GM23338 (cell line): ENCODE measurements at regions not wholly inside any gene's neighbourhood (a gene's known extent, or its start where the extent isn't known, plus 50 kb on each side); places are given as distances from the start of the nearest gene placed in this dataset.

Experiments
- ATAC-seq: fragments of 200-7000 bp; cut with Tn5 transposase; 3 replicates; pipeline ENCODE4 v1.9.1; 2020
- DNase-seq: peaks from one replicate; pipeline ENCODE4 v3.0.0-alpha.2; 2015; ENCODE audit warnings: low spot score
- H2AFZ ChIP-seq: fragments of 200-600 bp; sonication (generic); 2 replicates; pipeline ENCODE4 v1.8.0; 2016; ENCODE audit warnings: antibody characterized with exemption, mild to moderate bottlenecking, moderate library complexity
- H3F3A ChIP-seq: fragments of 200-600 bp; sonication (generic); replicated peaks from 2 replicates; pipeline ENCODE4 v1.8.0; 2017; ENCODE audit warnings: antibody characterized with exemption, mixed run types, low read depth
- H3K27ac ChIP-seq: fragments of 200-600 bp; sonication (generic); 2 replicates; pipeline ENCODE4 v1.6.1; 2016; ENCODE audit warnings: low read depth
- H3K27me3 ChIP-seq: fragments of 200-600 bp; sonication (generic); 2 replicates; pipeline ENCODE4 v1.8.0; 2016; ENCODE audit warnings: mild to moderate bottlenecking, mixed run types, moderate library complexity; ENCODE audit not compliant: insufficient read depth
- H3K36me3 ChIP-seq: fragments of 200-600 bp; sonication (generic); 2 replicates; pipeline ENCODE4 v1.8.0; 2016; ENCODE audit warnings: mild to moderate bottlenecking; ENCODE audit not compliant: insufficient read depth
- H3K4me1 ChIP-seq: fragments of 200-600 bp; sonication (generic); 2 replicates; pipeline ENCODE4 v1.8.0; 2016; ENCODE audit warnings: mild to moderate bottlenecking, moderate library complexity; ENCODE audit not compliant: insufficient read depth
- H3K4me2 ChIP-seq: fragments of 200-600 bp; sonication (generic); 2 replicates; pipeline ENCODE4 v1.7.1; 2017; ENCODE audit warnings: mixed run types
- H3K4me3 ChIP-seq: fragments of 200-600 bp; sonication (generic); 2 replicates; pipeline ENCODE4 v1.6.1; 2016; ENCODE audit warnings: mixed run types
- H3K79me2 ChIP-seq: fragments of 200-600 bp; sonication (generic); replicated peaks from 2 replicates; pipeline ENCODE4 v1.8.0; 2017; ENCODE audit warnings: mild to moderate bottlenecking; ENCODE audit not compliant: insufficient read depth
- H3K9me2 ChIP-seq: fragments of 200-600 bp; sonication (generic); 2 replicates; pipeline ENCODE4 v1.8.0; 2017; ENCODE audit not compliant: insufficient read depth
- H4K20me1 ChIP-seq: fragments of 200-600 bp; sonication (generic); replicated peaks from 2 replicates; pipeline ENCODE4 v1.8.0; 2017; ENCODE audit warnings: mild to moderate bottlenecking; ENCODE audit not compliant: insufficient read depth
- H3K27ac Mint-ChIP-seq: 2 replicates; pipeline ENCODE4 v1.8.0; 2020; ENCODE audit warnings: inconsistent platforms, mild to moderate bottlenecking, moderate library complexity, mixed read lengths
- H3K27me3 Mint-ChIP-seq: 3 replicates; pipeline ENCODE4 v1.8.0; 2022; ENCODE audit warnings: low read depth, mild to moderate bottlenecking, moderate library complexity, mixed read lengths, inconsistent platforms; ENCODE audit not compliant: insufficient read depth, poor library complexity
- H3K36me3 Mint-ChIP-seq: 3 replicates; pipeline ENCODE4 v1.8.0; 2021; ENCODE audit warnings: low read depth, mild to moderate bottlenecking, inconsistent platforms, moderate library complexity, mixed read lengths
- H3K4me1 Mint-ChIP-seq: 3 replicates; pipeline ENCODE4 v1.8.0; 2020; ENCODE audit warnings: mild to moderate bottlenecking, inconsistent platforms, mixed read lengths
- H3K4me3 Mint-ChIP-seq: 3 replicates; pipeline ENCODE4 v1.8.0; 2021; ENCODE audit warnings: moderate library complexity, mild to moderate bottlenecking, inconsistent platforms, mixed read lengths
- H3K9me3 Mint-ChIP-seq: 3 replicates; pipeline ENCODE4 v1.8.0; 2020; ENCODE audit warnings: moderate library complexity, mild to moderate bottlenecking, inconsistent platforms, mixed read lengths
- CTCF ChIP-seq, 2 experiments: fragments of 200-600 bp in 1 of 2; sonication (generic) in 1 of 2; conservative IDR thresholded peaks; 2 replicates each; pipeline versions ENCODE4 v1.5.1 to v1.6.1; 2016 to 2017; ENCODE audit warnings: antibody characterized with exemption in 2 of 2, low read depth in 2 of 2, mild to moderate bottlenecking in 2 of 2, moderate library complexity in 1 of 2
- ETS1 ChIP-seq: IDR thresholded peaks from 2 replicates; pipeline ENCODE4 v1.6.1; 2016; ENCODE audit warnings: antibody characterized with exemption
- EZH2phosphoT487 ChIP-seq: fragments of 200-600 bp; sonication (generic); IDR thresholded peaks from one replicate; pipeline ENCODE4 v1.8.1; 2018; ENCODE audit warnings: antibody characterized with exemption; ENCODE audit not compliant: unreplicated experiment
- JUNB ChIP-seq: IDR thresholded peaks from one replicate; pipeline ENCODE4 v1.6.1; 2016; ENCODE audit warnings: antibody characterized with exemption; ENCODE audit not compliant: unreplicated experiment
- NANOG ChIP-seq: IDR thresholded peaks from 2 replicates; pipeline ENCODE4 v1.6.1; 2016; ENCODE audit warnings: antibody characterized with exemption, borderline replicate concordance
- REST ChIP-seq: IDR thresholded peaks from one replicate; pipeline ENCODE4 v1.6.1; 2018; ENCODE audit warnings: antibody characterized with exemption; ENCODE audit not compliant: unreplicated experiment
- STAT1 ChIP-seq: IDR thresholded peaks from one replicate; pipeline ENCODE4 v1.6.1; 2016; ENCODE audit warnings: antibody characterized with exemption; ENCODE audit not compliant: unreplicated experiment
- ZNF114 ChIP-seq: fragments of 250-450 bp; sonication (Bioruptor Pico); IDR thresholded peaks from 2 replicates; pipeline ENCODE4 v1.5.0; 2020; ENCODE audit warnings: mild to moderate bottlenecking, moderate library complexity
- ZNF331 ChIP-seq: fragments of 250-450 bp; sonication (Bioruptor Pico); IDR thresholded peaks from 2 replicates; pipeline ENCODE4 v1.5.0; 2020; ENCODE audit warnings: low read depth, mild to moderate bottlenecking, moderate library complexity
- ZNF462 ChIP-seq: fragments of 250-450 bp; sonication (Bioruptor Pico); IDR thresholded peaks from 2 replicates; pipeline ENCODE4 v1.5.0; 2020; ENCODE audit warnings: mild to moderate bottlenecking, moderate library complexity

- Histone ChIP-seq H4K20me1 (no peaks in the 10 kb centered on the region), H3K4me2 (no peak overlapping the region), H3F3A (no peaks in the 10 kb centered on the region), H2AFZ (no peak overlapping the region), H3K27ac (no peak overlapping the region), H3K9me2 (peaks cover 12% of the 10 kb centered on the region; the same call in 1 of the 2 replicates), H3K4me3 (no peak overlapping the region), H3K4me1 (no peaks in the 10 kb centered on the region), H3K27me3 (no peaks in the 10 kb centered on the region), H3K79me2 (no peaks in the 10 kb centered on the region), H3K36me3 (no peaks in the 10 kb centered on the region)
- no peak for DNase-seq
- Mint-ChIP-seq H3K4me1 (no peaks in the 10 kb centered on the region), H3K9me3 (no peaks in the 10 kb centered on the region), H3K27me3 (peaks cover 2% of the 10 kb centered on the region), H3K36me3 (no peaks in the 10 kb centered on the region), H3K4me3 (no peak overlapping the region), H3K27ac (no peak overlapping the region)
- TF ChIP-seq ZNF331 (CRISPR knock-in tag): no peak
- no peak for TF ChIP-seq NANOG
- no peak for ATAC-seq
These were observed 737.4 kb upstream of the ZP4 start for GRCh38 chr1:238628110-238628509.

GRCh38 chr1:238624776-238625175 is 734.1 kb upstream of the ZP4 start:
- Histone ChIP-seq H3K27me3 (no peaks in the 10 kb centered on the region), H3K4me3 (no peak overlapping the region), H3K4me1 (no peaks in the 10 kb centered on the region), H3K9me2 (peaks cover 12% of the 10 kb centered on the region), H3K4me2 (no peak overlapping the region), H3K79me2 (no peaks in the 10 kb centered on the region), H3K27ac (no peak overlapping the region), H3F3A (no peaks in the 10 kb centered on the region), H3K36me3 (no peaks in the 10 kb centered on the region), H2AFZ (no peak overlapping the region), H4K20me1 (no peaks in the 10 kb centered on the region)
- Mint-ChIP-seq H3K4me3 (no peak overlapping the region), H3K27me3 (peaks cover 2% of the 10 kb centered on the region), H3K9me3 (no peaks in the 10 kb centered on the region), H3K27ac (no peak overlapping the region), H3K4me1 (no peaks in the 10 kb centered on the region), H3K36me3 (no peaks in the 10 kb centered on the region)
- ATAC-seq (no peak), DNase-seq (no peak)
- no peak for TF ChIP-seq NANOG
- TF ChIP-seq EZH2phosphoT487: no peak
- TF ChIP-seq STAT1: no peak
- TF ChIP-seq ZNF462 (CRISPR knock-in tag): no peak
- no peak for TF ChIP-seq JUNB
- TF ChIP-seq REST: no peak
- TF ChIP-seq CTCF (conservative IDR thresholded peaks at IDR 0.05; ENCODE audit: low read depth in 2 of 2): no peak
- no peak for TF ChIP-seq ZNF331 (CRISPR knock-in tag)
- no peak for TF ChIP-seq ETS1
- TF ChIP-seq ZNF114 (CRISPR knock-in tag): no peak
